ENCODE measurements at regions not wholly inside any gene's neighbourhood (a gene's known extent, or its start where the extent isn't known, plus 50 kb on each side); places are given as distances from the start of the nearest gene placed in this dataset.

- Histone ChIP-seq H3K27me3 (ENCODE audit: control insufficient read depth in 2 of 2, insufficient read depth in 2 of 2, low read length in 2 of 2) (no peaks in the 10 kb centered on the region), H3K9me1 (replicated peaks; ENCODE audit: control insufficient read depth, extremely low read depth, insufficient read depth, low read length) (no peaks in the 10 kb centered on the region), H3K4me2 (ENCODE audit: insufficient read depth, low read length) (no peak overlapping the region), H3K27ac (ENCODE audit: insufficient read depth, low read depth, low read length) (no peak overlapping the region), H4K20me1 (replicated peaks; ENCODE audit: control insufficient read depth, extremely low read depth, insufficient read depth, low read length) (no peaks in the 10 kb centered on the region), H3K9ac (replicated peaks; ENCODE audit: extremely low read depth, insufficient read depth, low read length) (no peak overlapping the region), H3K9me3 (replicated peaks; ENCODE audit: control insufficient read depth, insufficient read depth, low read length) (no peaks in the 10 kb centered on the region), H3K4me1 (ENCODE audit: control insufficient read depth, extremely low read depth, insufficient read depth, low read length) (no peaks in the 10 kb centered on the region), H3K36me3 (ENCODE audit: control insufficient read depth in 2 of 2, extremely low read depth in 1 of 2, insufficient read depth in 2 of 2, low read length in 2 of 2) (no peaks in the 10 kb centered on the region), H3K79me2 (ENCODE audit: control insufficient read depth, insufficient read depth, low read length) (no peaks in the 10 kb centered on the region), H2AFZ (ENCODE audit: low read depth, low read length) (no peak overlapping the region), H3K4me3 (replicated peaks in 1 of 3; ENCODE audit: insufficient read depth in 1 of 3, low read depth in 1 of 3, low read length in 3 of 3) (no peak overlapping the region)
- CTCF ChIA-PET = interaction anchor here (0.8 kb wide), 1 partner anchor 175 kb away, joined by 3 read pairs; no protein-coding TSS in a partner anchor
- DNase-seq (ENCODE audit: low read depth, low spot score) (no peak), FAIRE-seq (no peak)
- no TSS peak for BruUV-seq (replicated peaks)
- POLR2A ChIA-PET = no interaction called here
- intact Hi-C loops (cut with micrococcal nuclease) (no loop called here), dilution Hi-C loops (cut with MboI; ENCODE audit: extremely low pct_ligation_motif_present, low sequenced_read_pairs) (no loop called here)
- TF ChIP-seq JUN (IDR thresholded peaks at IDR 0.05; ENCODE audit: borderline replicate concordance, insufficient read depth, insufficient read length, low read depth) = no peak
- TF ChIP-seq MAX (IDR thresholded peaks at IDR 0.05; ENCODE audit: insufficient read depth, insufficient read length) = no peak
- TF ChIP-seq CTCF (IDR thresholded peaks at IDR 0.05; ENCODE audit: extremely low read depth in 1 of 2, insufficient read depth in 1 of 2, low read depth in 1 of 2, low read length in 2 of 2) = no peak
- no peak for TF ChIP-seq POLR2AphosphoS5 (IDR thresholded peaks at IDR 0.05; ENCODE audit: insufficient read depth, low read depth, low read length)
- TF ChIP-seq EZH2 (IDR thresholded peaks at IDR 0.05; ENCODE audit: borderline replicate concordance, low read depth, low read length, severe bottlenecking) = no peak
- TF ChIP-seq MYC (IDR thresholded peaks at IDR 0.05; ENCODE audit: low read depth, low read length) = no peak
These were observed 190.4 kb upstream of the CPNE8 start for GRCh38 chr12:39095636-39096330.

Data from endothelial cell of umbilical vein (primary cell).